ENCODE measurements at regions not wholly inside any gene's neighbourhood (a gene's known extent, or its start where the extent isn't known, plus 50 kb on each side); places are given as distances from the start of the nearest gene placed in this dataset.

- TF ChIP-seq POU2F2 (IDR thresholded peaks at IDR 0.05; ENCODE audit: low read depth, low read length) (no peak), TAF1 (IDR thresholded peaks at IDR 0.05; ENCODE audit: low read depth, low read length) (no peak), POLR2A (IDR thresholded peaks at IDR 0.05; ENCODE audit: low read depth, low read length) (no peak), PAX5 (IDR thresholded peaks at IDR 0.05; ENCODE audit: insufficient read depth, low read length, severe bottlenecking) (no peak), SPI1 (IDR thresholded peaks at IDR 0.05; ENCODE audit: low read depth, low read length) (no peak), POLR2AphosphoS5 (IDR thresholded peaks at IDR 0.05; ENCODE audit: low read depth, low read length) (no peak)
- DNase-seq (ENCODE audit: insufficient read length, low spot score) = peak; percentile 29
- FAIRE-seq = no peak
Measured at GRCh38 chr4:23717528-23718248, 172.2 kb downstream of the PPARGC1A start.

GRCh38 chr4:23710298-23710697 is 179.5 kb downstream of the PPARGC1A start:
- no peak for DNase-seq (ENCODE audit: insufficient read length, low spot score)
- TF ChIP-seq POLR2A (IDR thresholded peaks at IDR 0.05; ENCODE audit: low read depth, low read length) (no peak), POU2F2 (IDR thresholded peaks at IDR 0.05; ENCODE audit: low read depth, low read length) (no peak)
- FAIRE-seq = no peak

DNA sequence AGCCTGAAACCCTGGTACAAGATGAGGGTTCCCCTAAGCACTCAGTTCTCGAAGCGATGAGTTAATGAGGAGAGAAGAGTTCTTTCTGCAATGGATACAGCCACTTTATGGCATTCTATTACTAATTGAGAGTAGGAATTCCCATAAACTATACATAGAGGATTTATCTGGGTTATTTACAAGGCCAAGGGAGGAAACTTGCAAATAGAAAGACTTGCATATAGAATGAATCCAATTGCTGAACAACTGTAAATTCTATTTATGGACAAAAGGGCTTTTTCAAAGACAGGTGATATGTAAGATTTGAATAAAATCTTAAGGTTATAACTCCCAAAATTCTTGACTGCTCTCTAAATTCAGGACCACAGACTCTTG is 182.2 kb downstream of the PPARGC1A start:
- DNase-seq (ENCODE audit: insufficient read length, low spot score) (no peak), FAIRE-seq (no peak)
- TF ChIP-seq PAX5 (IDR thresholded peaks at IDR 0.05; ENCODE audit: insufficient read depth, low read length, severe bottlenecking) = no peak
- TF ChIP-seq POLR2A (IDR thresholded peaks at IDR 0.05; ENCODE audit: low read depth, low read length) = no peak
- TF ChIP-seq SPI1 (IDR thresholded peaks at IDR 0.05; ENCODE audit: low read depth, low read length) = no peak
- no peak for TF ChIP-seq POLR2AphosphoS5 (IDR thresholded peaks at IDR 0.05; ENCODE audit: low read depth, low read length)
- TF ChIP-seq POU2F2 (IDR thresholded peaks at IDR 0.05; ENCODE audit: low read depth, low read length) = no peak
- TF ChIP-seq TAF1 (IDR thresholded peaks at IDR 0.05; ENCODE audit: low read depth, low read length) = no peak

GRCh38 chr4:23706972-23707651 is 182.7 kb downstream of the PPARGC1A start:
- no peak for FAIRE-seq
- DNase-seq (ENCODE audit: insufficient read length, low spot score) = no peak
- TF ChIP-seq POLR2A (IDR thresholded peaks at IDR 0.05; ENCODE audit: low read depth, low read length) (no peak), SPI1 (IDR thresholded peaks at IDR 0.05; ENCODE audit: low read depth, low read length) (no peak), PAX5 (IDR thresholded peaks at IDR 0.05; ENCODE audit: insufficient read depth, low read length, severe bottlenecking) (no peak), POU2F2 (IDR thresholded peaks at IDR 0.05; ENCODE audit: low read depth, low read length) (no peak), POLR2AphosphoS5 (IDR thresholded peaks at IDR 0.05; ENCODE audit: low read depth, low read length) (no peak), TAF1 (IDR thresholded peaks at IDR 0.05; ENCODE audit: low read depth, low read length) (no peak)

- no peak for FAIRE-seq
- DNase-seq (ENCODE audit: insufficient read length, low spot score) = no peak
- TF ChIP-seq POLR2A (IDR thresholded peaks at IDR 0.05; ENCODE audit: low read depth, low read length) (no peak), SPI1 (IDR thresholded peaks at IDR 0.05; ENCODE audit: low read depth, low read length) (no peak)
Measured at GRCh38 chr4:23700197-23700596, 189.7 kb downstream of the PPARGC1A start.

DNA sequence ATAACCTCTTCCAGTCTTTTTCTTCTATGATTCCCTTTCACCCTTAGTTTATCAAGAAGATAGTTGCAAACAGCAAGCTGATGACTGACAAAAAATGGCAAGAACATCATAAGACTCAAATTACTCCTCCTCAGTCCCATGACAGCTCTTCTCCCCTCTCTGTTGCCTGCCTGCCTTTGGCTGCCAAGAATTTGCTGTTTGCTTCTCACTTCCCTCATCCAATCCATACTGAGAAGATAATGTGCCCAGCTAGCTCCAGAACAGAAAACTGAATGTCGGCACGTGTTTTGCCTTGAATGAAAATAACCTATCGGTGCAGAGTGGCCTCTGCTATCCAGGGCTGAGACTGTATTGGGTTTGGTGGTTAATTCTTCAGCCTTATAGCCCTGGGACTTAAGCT is 192.1 kb downstream of the PPARGC1A start:
- FAIRE-seq = no peak
- no peak for DNase-seq (ENCODE audit: insufficient read length, low spot score)
- TF ChIP-seq POLR2A (IDR thresholded peaks at IDR 0.05; ENCODE audit: low read depth, low read length) = no peak
- no peak for TF ChIP-seq TAF1 (IDR thresholded peaks at IDR 0.05; ENCODE audit: low read depth, low read length)
- no peak for TF ChIP-seq POU2F2 (IDR thresholded peaks at IDR 0.05; ENCODE audit: low read depth, low read length)
- no peak for TF ChIP-seq POLR2AphosphoS5 (IDR thresholded peaks at IDR 0.05; ENCODE audit: low read depth, low read length)
- no peak for TF ChIP-seq SPI1 (IDR thresholded peaks at IDR 0.05; ENCODE audit: low read depth, low read length)
- TF ChIP-seq PAX5 (IDR thresholded peaks at IDR 0.05; ENCODE audit: insufficient read depth, low read length, severe bottlenecking) = no peak

- no peak for FAIRE-seq
- DNase-seq (ENCODE audit: insufficient read length, low spot score) = no peak
- TF ChIP-seq SPI1 (IDR thresholded peaks at IDR 0.05; ENCODE audit: low read depth, low read length) = no peak
- TF ChIP-seq TAF1 (IDR thresholded peaks at IDR 0.05; ENCODE audit: low read depth, low read length) = no peak
- no peak for TF ChIP-seq POLR2AphosphoS5 (IDR thresholded peaks at IDR 0.05; ENCODE audit: low read depth, low read length)
- no peak for TF ChIP-seq POU2F2 (IDR thresholded peaks at IDR 0.05; ENCODE audit: low read depth, low read length)
- TF ChIP-seq PAX5 (IDR thresholded peaks at IDR 0.05; ENCODE audit: insufficient read depth, low read length, severe bottlenecking) = no peak
Measured at GRCh38 chr4:23697001-23697528, 192.8 kb downstream of the PPARGC1A start.

- DNase-seq (ENCODE audit: insufficient read length, low spot score) = no peak
- TF ChIP-seq POLR2AphosphoS5 (IDR thresholded peaks at IDR 0.05; ENCODE audit: low read depth, low read length) (no peak), POU2F2 (IDR thresholded peaks at IDR 0.05; ENCODE audit: low read depth, low read length) (no peak), TAF1 (IDR thresholded peaks at IDR 0.05; ENCODE audit: low read depth, low read length) (no peak), POLR2A (IDR thresholded peaks at IDR 0.05; ENCODE audit: low read depth, low read length) (no peak), SPI1 (IDR thresholded peaks at IDR 0.05; ENCODE audit: low read depth, low read length) (no peak), PAX5 (IDR thresholded peaks at IDR 0.05; ENCODE audit: insufficient read depth, low read length, severe bottlenecking) (no peak)
- no peak for FAIRE-seq
Measured at GRCh38 chr4:23686169-23686897, 203.5 kb downstream of the PPARGC1A start.

GRCh38 chr4:23685471-23685870 is 204.4 kb downstream of the PPARGC1A start:
- DNase-seq (ENCODE audit: insufficient read length, low spot score) (no peak), FAIRE-seq (no peak)
- no peak for TF ChIP-seq TAF1 (IDR thresholded peaks at IDR 0.05; ENCODE audit: low read depth, low read length)
- TF ChIP-seq POU2F2 (IDR thresholded peaks at IDR 0.05; ENCODE audit: low read depth, low read length) = no peak
- no peak for TF ChIP-seq SPI1 (IDR thresholded peaks at IDR 0.05; ENCODE audit: low read depth, low read length)
- no peak for TF ChIP-seq POLR2A (IDR thresholded peaks at IDR 0.05; ENCODE audit: low read depth, low read length)
- TF ChIP-seq POLR2AphosphoS5 (IDR thresholded peaks at IDR 0.05; ENCODE audit: low read depth, low read length) = no peak
- no peak for TF ChIP-seq PAX5 (IDR thresholded peaks at IDR 0.05; ENCODE audit: insufficient read depth, low read length, severe bottlenecking)

Data from GM12891 (cell line).